ENCODE measurements at regions not wholly inside any gene's neighbourhood (a gene's known extent, or its start where the extent isn't known, plus 50 kb on each side); places are given as distances from the start of the nearest gene placed in this dataset.

DNA sequence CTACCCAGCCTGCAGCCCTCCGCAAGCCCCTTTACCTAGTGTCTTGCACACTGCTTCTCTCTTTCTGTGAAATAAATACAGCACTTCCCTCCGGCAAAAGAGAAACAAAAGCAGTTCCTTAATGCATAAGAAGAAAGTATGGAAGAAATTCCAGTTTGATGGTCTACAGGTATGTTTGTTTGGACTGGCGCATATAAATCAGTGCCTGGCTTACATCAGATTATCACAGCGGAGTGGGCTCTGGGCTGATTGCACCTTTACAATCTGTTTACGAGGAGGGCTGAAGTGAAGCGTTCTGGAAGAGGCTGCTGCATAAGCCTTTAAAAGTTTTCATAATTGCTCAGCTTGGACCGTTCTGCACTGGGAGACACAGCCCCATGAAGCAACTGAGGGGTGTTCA is 153.5 kb upstream of the FOXF1 start:
- no peak for DNase-seq

GRCh38 chr16:86357303-86357702 is 153.0 kb upstream of the FOXF1 start:
- no peak for DNase-seq

DNA sequence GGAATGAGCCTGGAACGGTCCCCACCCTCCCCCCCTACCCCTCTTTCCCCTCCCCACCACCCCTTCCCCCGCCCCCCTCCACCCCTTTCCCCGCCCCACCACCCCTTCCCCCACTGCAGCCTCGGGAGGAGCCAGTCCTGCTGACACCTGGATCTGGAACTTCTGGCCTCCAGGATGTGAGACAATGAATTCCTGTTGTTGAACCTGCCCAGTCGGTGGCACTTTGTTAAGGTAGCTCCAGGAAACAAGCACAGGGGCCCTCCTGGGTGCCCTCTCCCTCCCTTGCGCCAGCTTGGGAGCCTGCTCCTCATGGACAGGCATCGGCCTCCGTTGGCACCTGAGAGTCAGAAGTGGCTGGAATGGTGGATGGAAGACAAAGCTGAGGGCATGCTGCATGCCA is 152.4 kb upstream of the FOXF1 start:
- no peak for DNase-seq

DNA sequence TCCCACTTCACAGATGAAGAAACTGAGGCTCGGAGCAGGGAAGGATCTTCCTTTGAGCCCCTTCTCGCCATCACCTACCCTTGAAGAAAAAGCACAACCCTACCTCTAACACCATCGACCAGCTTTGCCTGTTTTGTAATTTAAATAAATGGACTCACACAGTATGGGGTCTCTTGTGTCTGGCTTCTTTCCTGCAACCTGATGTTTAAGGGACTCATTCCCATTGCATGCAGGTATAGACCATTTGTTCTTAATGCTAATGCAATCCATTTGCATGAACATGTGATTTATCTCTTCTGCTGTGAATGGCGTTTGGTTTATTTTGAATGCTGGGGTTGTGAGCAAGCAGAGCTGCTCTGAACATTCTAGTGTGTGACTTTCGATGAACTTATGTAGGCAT is 150.8 kb upstream of the FOXF1 start:
- no peak for DNase-seq

DNA sequence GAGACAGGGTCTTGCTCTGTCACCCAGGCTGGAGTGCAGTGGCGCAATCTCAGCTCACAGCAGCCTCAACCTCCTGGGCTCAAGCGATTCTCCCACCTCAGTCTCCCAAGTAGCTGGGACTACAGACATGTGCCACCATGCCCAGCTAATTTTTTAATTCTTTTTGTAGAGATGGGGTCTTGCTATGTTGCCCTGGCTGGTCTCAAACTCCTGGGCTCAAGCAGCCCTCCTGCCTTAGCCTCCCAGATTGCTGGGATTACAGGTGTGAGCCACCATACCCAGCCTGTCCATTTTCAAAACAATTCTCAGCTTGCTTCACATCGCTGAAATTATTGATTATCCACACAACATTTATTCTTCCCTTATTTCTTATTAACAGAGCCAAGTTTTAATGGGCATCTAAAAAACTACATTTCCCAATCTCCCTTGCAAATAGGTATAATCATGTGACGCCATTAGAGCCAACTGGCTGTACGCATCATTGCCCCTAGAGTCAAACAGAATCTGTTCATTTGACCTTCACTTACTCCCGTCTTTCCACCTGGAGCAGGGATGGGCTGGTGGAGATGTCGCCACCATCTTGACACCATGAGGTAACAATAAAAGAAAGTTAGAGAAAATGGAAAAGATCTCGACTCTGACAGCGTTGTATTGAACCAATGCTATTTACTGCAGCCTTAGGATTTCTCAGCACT is 148.0 kb upstream of the FOXF1 start:
- DNase-seq = peak; percentile 40

GRCh38 chr16:86363057-86363490 is 147.3 kb upstream of the FOXF1 start:
- DNase-seq = peak; percentile 99

- no peak for DNase-seq
Measured at GRCh38 chr16:86363836-86364618, 146.3 kb upstream of the FOXF1 start.

GRCh38 chr16:86364653-86365380 is 145.5 kb upstream of the FOXF1 start:
- no peak for DNase-seq

DNA sequence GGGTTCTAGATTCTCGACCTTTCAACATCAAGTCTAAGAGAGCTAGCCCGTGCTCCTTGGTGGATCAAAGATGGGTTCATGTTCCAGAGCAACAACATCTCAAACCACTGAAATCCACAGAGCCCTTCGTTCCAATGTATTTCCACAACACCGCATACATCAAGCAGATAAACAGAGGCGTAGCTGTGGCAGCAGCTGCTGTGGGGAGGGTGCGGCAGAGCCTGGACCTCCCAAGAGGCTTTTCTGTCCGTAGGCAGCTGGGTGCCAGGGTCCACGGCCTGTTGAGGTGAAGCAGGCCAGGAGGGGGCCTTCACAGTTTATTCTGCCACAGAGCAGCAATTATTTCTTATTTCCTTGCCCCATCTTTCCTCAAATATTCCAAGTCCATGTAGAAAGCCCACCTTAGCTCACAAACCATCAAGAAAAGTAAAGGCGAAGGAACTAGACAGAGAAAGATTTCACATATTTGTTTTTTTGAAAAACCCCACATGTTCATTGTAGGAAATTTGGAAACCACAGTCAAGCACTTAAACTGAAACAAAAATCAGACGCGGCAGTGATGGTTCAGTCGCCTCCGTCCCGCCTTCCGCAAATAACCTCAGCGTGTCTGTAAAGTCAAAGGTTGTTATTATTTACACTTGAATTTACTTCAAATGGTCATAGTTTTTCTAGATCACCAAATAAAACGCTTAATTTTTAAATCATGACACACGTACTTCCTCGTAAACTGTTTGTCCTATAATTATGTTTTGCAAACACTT is 144.6 kb upstream of the FOXF1 start:
- no peak for DNase-seq

- no peak for DNase-seq
Measured at GRCh38 chr16:86366481-86366880, 143.8 kb upstream of the FOXF1 start.

GRCh38 chr16:86367291-86368072 is 142.8 kb upstream of the FOXF1 start:
- DNase-seq = no peak

- DNase-seq = no peak
Measured at GRCh38 chr16:86368261-86368660, 142.1 kb upstream of the FOXF1 start.

DNA sequence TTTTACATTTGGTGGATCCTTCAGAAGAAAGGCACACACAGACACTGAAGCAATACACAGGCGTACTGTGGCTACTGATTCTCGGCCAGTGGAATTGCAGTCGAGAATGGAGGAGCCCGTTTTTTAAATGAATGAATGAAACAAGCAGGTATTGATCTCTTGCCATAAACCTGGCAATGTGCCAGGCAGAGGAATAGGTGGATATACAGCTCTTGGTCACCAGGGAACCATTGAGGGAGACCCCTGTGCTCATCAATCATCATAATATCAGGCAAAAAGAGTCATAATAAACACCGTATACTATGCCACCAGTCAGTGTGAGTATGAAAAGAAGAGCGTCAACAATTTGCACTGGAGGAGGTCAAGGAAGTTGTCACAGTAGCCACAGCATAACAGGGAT is 140.3 kb upstream of the FOXF1 start:
- no peak for DNase-seq

DNA sequence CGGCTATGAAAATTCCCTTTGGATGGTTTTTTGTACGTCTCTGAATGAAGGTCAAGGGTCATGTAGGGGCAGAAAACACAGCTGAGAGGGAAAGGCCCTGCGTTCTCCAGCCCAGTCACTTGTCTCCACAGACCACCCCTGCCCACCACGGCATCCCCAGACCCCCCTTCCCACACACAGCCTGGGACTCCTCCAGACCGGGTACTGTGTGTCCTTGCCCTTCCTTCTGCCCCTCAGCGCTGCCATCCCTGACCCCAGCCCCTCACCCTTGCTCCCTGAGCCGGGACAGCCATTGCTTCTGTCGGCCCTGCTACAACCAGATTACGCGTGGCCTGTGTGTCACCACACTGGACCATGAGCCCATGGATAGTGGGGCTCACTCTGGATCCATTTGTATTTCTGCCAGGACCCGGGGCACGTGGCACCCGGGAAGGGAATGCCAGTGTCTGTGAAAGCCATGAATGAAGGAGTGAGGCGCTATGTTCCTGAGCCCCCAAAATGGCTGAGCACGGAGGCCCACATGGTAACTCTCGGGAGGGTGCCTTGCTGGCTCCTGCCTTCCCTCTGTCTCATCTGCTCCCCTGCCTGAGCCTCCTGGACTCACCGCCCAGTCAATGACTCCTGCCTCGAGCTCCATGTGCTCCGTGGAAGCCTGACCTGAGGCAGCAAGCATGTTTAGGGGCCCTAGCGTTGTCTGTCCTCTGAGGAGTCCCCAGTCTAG is 139.1 kb upstream of the FOXF1 start:
- DNase-seq = no peak

GRCh38 chr16:86372193-86372592 is 138.1 kb upstream of the FOXF1 start:
- DNase-seq = no peak

- DNase-seq = no peak
Measured at GRCh38 chr16:86373276-86373901, 136.9 kb upstream of the FOXF1 start.

DNA sequence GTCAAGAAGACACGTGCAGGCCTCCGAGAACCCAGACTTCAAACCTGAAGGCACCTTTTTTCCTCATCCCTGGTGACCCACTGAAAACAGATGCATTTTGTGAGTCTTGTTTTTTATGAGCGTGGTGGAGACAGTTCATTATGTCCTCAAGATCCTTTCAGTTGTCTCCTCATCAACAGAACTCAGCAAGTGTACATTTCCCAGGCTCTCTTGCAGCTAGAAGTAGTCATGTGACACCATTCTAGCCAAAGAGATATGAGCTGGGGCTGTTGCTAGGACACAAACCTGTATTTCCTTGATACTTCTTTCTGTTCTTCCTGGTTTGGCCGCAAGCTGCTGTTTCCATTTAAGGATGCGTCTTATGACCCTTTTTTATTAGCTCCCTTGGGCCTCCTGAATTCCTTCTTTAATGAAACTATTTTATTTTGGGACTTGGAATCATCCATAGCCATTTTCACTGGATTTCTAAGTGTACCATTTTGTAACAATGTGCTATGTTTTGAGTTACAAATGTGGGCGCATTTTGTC is 135.7 kb upstream of the FOXF1 start:
- DNase-seq = no peak

GRCh38 chr16:86375364-86375763 is 135.0 kb upstream of the FOXF1 start:
- peak; percentile 86 for DNase-seq

DNA sequence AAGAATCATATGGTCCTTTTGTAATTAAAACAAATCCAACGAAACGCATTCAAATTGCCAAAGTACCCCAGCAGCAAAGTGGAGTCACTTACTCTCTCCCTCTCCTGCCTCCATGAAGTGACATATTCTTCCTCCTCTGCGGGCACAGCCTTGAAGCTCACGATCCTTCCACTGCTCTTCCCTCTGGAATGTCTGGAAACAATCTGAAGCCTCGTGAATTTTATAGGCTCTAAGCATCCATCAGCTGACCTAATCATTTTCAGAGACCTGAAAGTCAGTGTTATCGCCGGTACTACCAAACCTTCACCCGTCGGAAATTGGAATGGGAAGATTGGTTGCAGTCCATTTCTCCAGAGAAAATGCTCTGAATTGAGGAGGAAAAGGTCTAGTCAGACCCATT is 134.5 kb upstream of the FOXF1 start:
- DNase-seq = peak; percentile 47

DNA sequence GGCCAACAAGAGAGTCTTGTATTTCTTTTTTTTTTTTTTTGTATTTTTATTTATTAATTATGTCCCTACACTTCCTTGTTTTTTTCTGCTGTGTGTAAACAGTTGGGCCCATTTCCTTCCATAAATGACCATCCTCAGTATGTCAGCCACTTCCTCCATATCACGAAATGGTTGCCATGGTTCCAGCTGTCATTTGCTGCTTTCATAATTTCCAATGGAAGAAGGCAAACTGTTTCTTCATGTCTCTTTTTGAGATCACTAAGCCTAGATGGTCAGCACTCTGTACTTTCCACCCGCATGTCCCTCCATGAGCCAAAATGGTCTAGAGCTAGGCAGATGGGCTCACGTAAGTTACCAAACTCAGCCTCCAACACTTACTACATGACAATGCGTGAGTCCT is 133.5 kb upstream of the FOXF1 start:
- DNase-seq = no peak

Data from fibroblast of skin of right quadriceps (primary cell).